Suprapubic skin (tissue), 4 donors: ENCODE measurements at regions not wholly inside any gene's neighbourhood (a gene's known extent, or its start where the extent isn't known, plus 50 kb on each side); places are given as distances from the start of the nearest gene placed in this dataset.

ENCODE experiments used
- DNase-seq, 2 donors: peaks; one replicate each; pipeline ENCODE4 v3.0.0-alpha.2; 2019; ENCODE audit warnings: low spot score in 2 of 2
- H3K27ac ChIP-seq: fragments of 200-600 bp; sonication (generic); one replicate; pipeline ENCODE4 v1.5.1; 2019
- H3K27me3 ChIP-seq: fragments of 200-600 bp; sonication (generic); one replicate; pipeline ENCODE4 v1.5.1; 2019
- H3K36me3 ChIP-seq: fragments of 200-600 bp; sonication (generic); one replicate; pipeline ENCODE4 v1.5.1; 2019
- H3K4me1 ChIP-seq: fragments of 200-600 bp; sonication (generic); one replicate; pipeline ENCODE4 v1.5.1; 2019
- H3K4me3 ChIP-seq: fragments of 200-600 bp; sonication (generic); one replicate; pipeline ENCODE4 v1.5.1; 2019; ENCODE audit warnings: mild to moderate bottlenecking
- H3K9me3 ChIP-seq: fragments of 200-600 bp; sonication (generic); one replicate; pipeline ENCODE4 v1.5.1; 2019
- CTCF ChIP-seq, 2 donors: fragments of 200-600 bp in 1 of 2; fragments of 450-650 bp in 1 of 2; sonication (generic) in 1 of 2; IDR thresholded peaks; one replicate each; pipeline ENCODE4 v1.5.1; 2016 to 2019; ENCODE audit warnings: antibody characterized with exemption in 2 of 2, mild to moderate bottlenecking in 1 of 2, moderate library complexity in 1 of 2
- EP300 ChIP-seq: sonication (generic); formaldehyde crosslinking; IDR thresholded peaks from one replicate; pipeline ENCODE4 v1.6.1; 2017; ENCODE audit warnings: antibody characterized with exemption
- POLR2A ChIP-seq, 2 donors: fragments of 450-650 bp; IDR thresholded peaks; one replicate each; pipeline ENCODE4 v1.6.1; 2017; ENCODE audit warnings: antibody characterized with exemption in 2 of 2, mild to moderate bottlenecking in 2 of 2, moderate library complexity in 2 of 2
- POLR2AphosphoS5 ChIP-seq, 3 donors: sonication (generic); formaldehyde crosslinking; IDR thresholded peaks; one replicate each; pipeline ENCODE4 v1.6.1; 2017; ENCODE audit warnings: antibody characterized with exemption in 3 of 3
- WGBS: methylation state at CpG from one replicate; pipeline ENCODE4 v1.1.5; 2018; 5-methylcytosine and 5-hydroxymethylcytosine counted together

- H3K27me3 ChIP-seq: no peaks in the 10 kb centered on the region
- no peaks in the 10 kb centered on the region for H3K9me3 ChIP-seq
- DNase-seq: no peak
- H3K4me1 ChIP-seq: no peaks in the 10 kb centered on the region
- TF ChIP-seq POLR2AphosphoS5 (IDR thresholded peaks at IDR 0.05): no peak
- no peak for TF ChIP-seq EP300
- no peak overlapping the region for H3K4me3 ChIP-seq
- H3K27ac ChIP-seq: no peak overlapping the region
- WGBS: 59% methylated on average over 2 of the region's 2 CpGs
- no peaks in the 10 kb centered on the region for H3K36me3 ChIP-seq
These were observed 2277.2 kb upstream of the WWC1 start for GRCh38 chr5:166014256-166014655.

DNA sequence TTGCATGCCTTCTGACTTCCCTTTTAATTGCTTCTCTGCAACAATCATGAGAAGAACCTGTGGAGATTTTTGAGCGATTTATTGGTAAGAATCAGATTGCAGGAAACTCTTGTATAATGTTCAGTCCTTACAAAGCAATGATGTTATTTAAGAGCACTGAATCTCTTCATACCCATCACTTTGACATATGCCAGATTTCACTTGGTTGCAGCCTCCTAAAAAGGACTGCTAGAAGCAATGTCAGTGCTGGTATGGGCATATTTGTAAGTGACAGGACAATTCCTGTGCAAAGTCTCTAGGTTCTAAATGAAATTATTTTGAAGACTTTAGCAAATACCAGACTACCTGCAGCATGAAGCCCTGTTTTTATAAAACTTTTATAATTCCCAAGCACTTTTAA lies 2272.7 kb upstream of the WWC1 start:
- WGBS: 50% methylated on average over 1 of the region's 1 CpG
- Histone ChIP-seq H3K36me3 (no peaks in the 10 kb centered on the region), H3K27ac (no peak overlapping the region), H3K4me3 (no peak overlapping the region), H3K27me3 (no peaks in the 10 kb centered on the region), H3K9me3 (no peaks in the 10 kb centered on the region), H3K4me1 (no peaks in the 10 kb centered on the region)
- no peak for DNase-seq
- TF ChIP-seq EP300 (no peak), POLR2AphosphoS5 (IDR thresholded peaks at IDR 0.05) (no peak), POLR2A (IDR thresholded peaks at IDR 0.05) (no peak), CTCF (IDR thresholded peaks at IDR 0.05) (no peak)

GRCh38 chr5:166022065-166022464 lies 2269.4 kb upstream of the WWC1 start:
- H3K27me3 ChIP-seq: no peaks in the 10 kb centered on the region
- H3K27ac ChIP-seq: no peak overlapping the region
- H3K9me3 ChIP-seq: no peaks in the 10 kb centered on the region
- no peak for TF ChIP-seq CTCF (IDR thresholded peaks at IDR 0.05)
- H3K36me3 ChIP-seq: no peaks in the 10 kb centered on the region
- no peaks in the 10 kb centered on the region for H3K4me1 ChIP-seq
- H3K4me3 ChIP-seq: no peak overlapping the region
- DNase-seq: no peak

GRCh38 chr5:166024970-166025369 lies 2266.5 kb upstream of the WWC1 start:
- no peaks in the 10 kb centered on the region for H3K36me3 ChIP-seq
- H3K4me3 ChIP-seq: no peak overlapping the region
- no peak for TF ChIP-seq POLR2A (IDR thresholded peaks at IDR 0.05)
- TF ChIP-seq POLR2AphosphoS5 (IDR thresholded peaks at IDR 0.05): no peak
- no peak for TF ChIP-seq EP300
- TF ChIP-seq CTCF (IDR thresholded peaks at IDR 0.05): no peak
- H3K27ac ChIP-seq: no peak overlapping the region
- no peaks in the 10 kb centered on the region for H3K4me1 ChIP-seq
- DNase-seq: no peak
- H3K27me3 ChIP-seq: no peaks in the 10 kb centered on the region
- H3K9me3 ChIP-seq: no peaks in the 10 kb centered on the region

DNA sequence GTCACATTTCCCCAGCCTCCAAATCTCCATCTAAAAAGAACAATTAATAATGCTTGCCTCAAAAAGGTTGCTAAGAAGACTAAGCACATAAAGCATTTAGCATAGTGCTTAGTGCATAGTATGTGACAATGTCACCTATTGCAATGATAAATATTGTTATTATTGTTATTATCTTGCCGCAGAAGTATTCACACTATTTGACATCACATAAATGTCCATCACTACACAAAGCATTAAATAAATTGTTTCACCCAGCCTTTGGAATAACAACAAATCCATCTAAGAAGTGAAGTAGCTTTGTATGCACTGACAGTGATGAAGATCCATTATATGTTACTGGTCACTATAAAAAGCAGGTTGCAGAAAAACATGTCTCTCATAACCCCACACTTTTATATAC lies 2263.9 kb upstream of the WWC1 start:
- H3K4me1 ChIP-seq: no peaks in the 10 kb centered on the region
- H3K9me3 ChIP-seq: no peaks in the 10 kb centered on the region
- whole genome bisulfite sequencing: 97% methylated on average over 1 of the region's 1 CpG
- no peak overlapping the region for H3K4me3 ChIP-seq
- no peak for TF ChIP-seq EP300
- TF ChIP-seq POLR2AphosphoS5 (IDR thresholded peaks at IDR 0.05): no peak
- TF ChIP-seq CTCF (IDR thresholded peaks at IDR 0.05): no peak
- TF ChIP-seq POLR2A (IDR thresholded peaks at IDR 0.05): no peak
- H3K27me3 ChIP-seq: no peaks in the 10 kb centered on the region
- no peak for DNase-seq
- H3K36me3 ChIP-seq: no peaks in the 10 kb centered on the region
- no peak overlapping the region for H3K27ac ChIP-seq

DNA sequence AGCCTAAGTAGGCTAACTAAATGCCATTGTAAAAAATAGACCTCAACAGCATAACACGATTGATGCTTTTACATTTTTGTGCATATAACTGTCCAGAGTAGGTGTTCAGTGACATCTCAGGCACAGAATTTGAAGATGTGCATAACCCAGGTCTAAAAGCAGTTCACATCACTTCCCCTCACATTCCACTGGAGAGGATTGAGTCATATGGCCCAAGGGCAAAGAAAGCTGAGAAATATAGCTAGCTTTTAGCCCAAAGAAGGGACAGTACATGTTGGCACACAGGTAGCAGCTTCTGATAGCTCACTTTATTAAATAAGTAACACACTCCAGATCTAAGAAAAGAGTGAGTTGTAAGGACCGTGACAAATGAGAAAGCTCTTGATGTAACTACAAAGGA lies 2259.5 kb upstream of the WWC1 start:
- no peak for DNase-seq
- WGBS: 54% methylated on average over 2 of the region's 2 CpGs
- Histone ChIP-seq H3K4me3 (no peak overlapping the region), H3K4me1 (no peaks in the 10 kb centered on the region), H3K9me3 (no peaks in the 10 kb centered on the region), H3K27me3 (no peaks in the 10 kb centered on the region), H3K36me3 (no peaks in the 10 kb centered on the region), H3K27ac (no peak overlapping the region)
- TF ChIP-seq CTCF (IDR thresholded peaks at IDR 0.05): no peak
- no peak for TF ChIP-seq EP300
- no peak for TF ChIP-seq POLR2A (IDR thresholded peaks at IDR 0.05)
- TF ChIP-seq POLR2AphosphoS5 (IDR thresholded peaks at IDR 0.05): no peak
